ENCODE measurements at regions not wholly inside any gene's neighbourhood (a gene's known extent, or its start where the extent isn't known, plus 50 kb on each side); places are given as distances from the start of the nearest gene placed in this dataset.

GRCh38 chr12:127081058-127081457 is 1185.9 kb upstream of the TMEM132C start:
- no peak for TF ChIP-seq POLR2A (IDR thresholded peaks at IDR 0.05)
- TF ChIP-seq, protein P1, sequence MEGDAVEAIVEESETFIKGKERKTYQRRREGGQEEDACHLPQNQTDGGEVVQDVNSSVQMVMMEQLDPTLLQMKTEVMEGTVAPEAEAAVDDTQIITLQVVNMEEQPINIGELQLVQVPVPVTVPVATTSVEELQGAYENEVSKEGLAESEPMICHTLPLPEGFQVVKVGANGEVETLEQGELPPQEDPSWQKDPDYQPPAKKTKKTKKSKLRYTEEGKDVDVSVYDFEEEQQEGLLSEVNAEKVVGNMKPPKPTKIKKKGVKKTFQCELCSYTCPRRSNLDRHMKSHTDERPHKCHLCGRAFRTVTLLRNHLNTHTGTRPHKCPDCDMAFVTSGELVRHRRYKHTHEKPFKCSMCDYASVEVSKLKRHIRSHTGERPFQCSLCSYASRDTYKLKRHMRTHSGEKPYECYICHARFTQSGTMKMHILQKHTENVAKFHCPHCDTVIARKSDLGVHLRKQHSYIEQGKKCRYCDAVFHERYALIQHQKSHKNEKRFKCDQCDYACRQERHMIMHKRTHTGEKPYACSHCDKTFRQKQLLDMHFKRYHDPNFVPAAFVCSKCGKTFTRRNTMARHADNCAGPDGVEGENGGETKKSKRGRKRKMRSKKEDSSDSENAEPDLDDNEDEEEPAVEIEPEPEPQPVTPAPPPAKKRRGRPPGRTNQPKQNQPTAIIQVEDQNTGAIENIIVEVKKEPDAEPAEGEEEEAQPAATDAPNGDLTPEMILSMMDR (IDR thresholded peaks at IDR 0.05), result no peak
